Stimulated activated CD8-positive, alpha-beta memory T cell treated with anti-CD3 and anti-CD28 coated beads, Interleukin-2, amount 100 ng/mL, for 48 hours (primary cell): ENCODE measurements at regions not wholly inside any gene's neighbourhood (a gene's known extent, or its start where the extent isn't known, plus 50 kb on each side); places are given as distances from the start of the nearest gene placed in this dataset.

Source experiments
- DNase-seq, 2 donors: peaks; one replicate each; pipeline ENCODE4 v3.0.0-alpha.2; 2020; ENCODE audit warnings: low read depth in 2 of 2

DNA sequence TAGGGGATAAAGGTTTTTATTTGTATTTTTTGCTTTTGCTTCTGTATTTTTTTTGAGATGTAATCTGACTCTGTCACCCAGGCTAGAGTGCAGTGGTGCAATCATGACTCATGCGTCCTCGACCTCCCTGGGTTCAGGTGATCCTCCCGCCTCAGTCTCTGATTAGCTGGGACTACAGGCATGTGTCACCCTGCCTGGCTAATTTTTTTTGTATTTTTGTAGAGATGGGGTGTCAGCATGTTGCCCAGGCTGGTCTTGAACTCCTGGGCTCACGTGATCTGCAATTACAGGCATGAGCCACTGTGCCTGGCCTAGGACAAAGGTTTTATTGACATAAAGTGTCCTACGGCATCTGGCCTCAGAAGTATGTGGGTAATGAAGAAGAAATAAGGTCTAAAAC lies 297.1 kb upstream of the C9orf72 start:
- DNase-seq = no peak

GRCh38 chr9:27880156-27880555 lies 306.9 kb upstream of the C9orf72 start:
- no peak for DNase-seq

DNA sequence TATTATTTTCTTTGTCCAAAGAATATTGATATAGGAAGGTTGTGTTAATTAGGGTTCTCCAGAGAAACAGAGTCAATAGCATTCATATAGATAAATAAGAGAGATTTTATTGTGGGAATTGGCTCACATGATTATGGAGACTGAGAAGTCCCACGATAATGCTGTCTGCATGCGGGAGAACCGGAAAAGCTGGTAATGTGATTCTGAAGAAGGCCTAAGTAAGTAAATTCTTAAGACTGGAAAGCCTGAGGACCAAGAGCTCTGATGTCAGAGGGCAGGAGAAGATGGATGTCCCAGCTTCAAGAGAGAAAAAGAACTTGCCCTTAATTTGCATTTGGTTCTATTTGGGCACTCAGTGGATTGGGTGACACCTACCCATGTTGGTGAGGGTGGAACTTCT lies 307.4 kb upstream of the C9orf72 start:
- no peak for DNase-seq

DNA sequence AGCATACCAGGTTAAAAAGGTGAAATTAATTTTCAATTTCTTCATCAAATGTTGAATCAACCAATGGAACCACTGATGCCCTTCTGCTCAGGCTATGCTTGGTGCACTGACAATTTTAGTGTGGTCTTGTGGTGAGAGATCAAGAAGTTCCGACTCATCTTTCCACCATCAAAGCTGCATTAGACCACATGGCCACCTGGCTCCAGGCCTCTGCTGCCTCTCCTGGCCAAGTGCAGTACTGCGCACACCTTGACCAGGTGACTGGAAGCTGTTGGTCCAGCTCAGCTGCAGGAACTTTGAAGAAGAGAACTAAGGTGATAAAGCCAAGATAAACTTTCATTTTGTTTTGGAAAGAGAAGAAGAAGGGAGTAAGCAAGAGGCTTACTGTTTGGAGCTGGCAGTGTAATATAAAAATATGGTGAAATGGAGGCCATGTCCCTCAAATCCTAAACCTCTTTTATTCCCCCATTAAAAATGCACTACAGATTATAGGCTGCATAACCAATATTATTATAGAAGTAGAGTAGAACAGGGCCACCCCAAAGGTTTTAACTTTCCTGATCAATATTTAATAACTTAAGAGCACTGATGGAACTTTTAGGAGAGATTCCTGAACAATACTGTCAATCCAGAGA lies 315.5 kb upstream of the C9orf72 start:
- DNase-seq = peak; percentile 36 to 45

GRCh38 chr9:27924502-27924901 lies 351.2 kb upstream of the C9orf72 start:
- DNase-seq = no peak

- DNase-seq = no peak
Measured at GRCh38 chr9:27925815-27926214, 352.5 kb upstream of the C9orf72 start.

- DNase-seq = no peak
Measured at GRCh38 chr9:27929841-27930240, 356.6 kb upstream of the C9orf72 start.

- no peak for DNase-seq
Measured at GRCh38 chr9:27933210-27934025, 360.1 kb upstream of the C9orf72 start.

GRCh38 chr9:27934471-27934870 lies 361.2 kb upstream of the C9orf72 start:
- DNase-seq = no peak

DNA sequence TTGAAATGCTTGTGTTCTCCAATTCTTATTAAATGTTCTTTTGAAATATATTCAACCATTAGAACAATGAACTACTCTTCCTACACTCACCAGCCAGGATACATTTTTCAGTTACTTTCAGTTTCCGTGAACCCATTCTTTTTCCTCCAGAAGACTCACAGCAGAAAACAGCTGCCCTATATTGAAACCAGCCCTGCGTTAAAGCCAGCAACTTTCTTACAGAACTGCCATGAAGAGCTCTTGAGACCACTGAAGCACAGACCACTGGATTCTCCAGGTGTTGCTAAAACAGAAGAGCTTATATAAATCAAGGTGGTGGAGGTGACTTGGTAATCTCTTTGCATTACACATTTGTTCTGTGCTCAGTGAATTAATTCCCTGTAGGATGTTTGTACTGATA lies 365.9 kb upstream of the C9orf72 start:
- DNase-seq = no peak

DNA sequence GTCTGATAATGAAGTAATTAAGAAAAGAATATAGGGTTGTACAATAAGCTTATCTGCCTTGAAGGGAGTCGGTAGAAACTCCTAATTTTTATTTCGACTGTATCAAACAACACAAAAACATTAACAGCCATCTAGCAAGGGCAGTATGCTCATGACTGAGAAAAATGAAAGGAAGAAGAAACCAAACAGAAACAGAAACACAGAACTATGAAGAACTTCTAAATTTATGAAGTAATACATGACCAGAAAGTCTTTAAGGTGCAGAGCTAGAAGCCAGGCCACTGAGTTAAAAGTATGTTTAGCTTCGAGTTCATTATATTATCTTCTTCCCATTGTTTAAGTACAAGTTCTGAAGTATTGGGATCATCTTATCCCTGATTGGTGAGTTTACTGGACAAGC lies 367.3 kb upstream of the C9orf72 start:
- no peak for DNase-seq

DNA sequence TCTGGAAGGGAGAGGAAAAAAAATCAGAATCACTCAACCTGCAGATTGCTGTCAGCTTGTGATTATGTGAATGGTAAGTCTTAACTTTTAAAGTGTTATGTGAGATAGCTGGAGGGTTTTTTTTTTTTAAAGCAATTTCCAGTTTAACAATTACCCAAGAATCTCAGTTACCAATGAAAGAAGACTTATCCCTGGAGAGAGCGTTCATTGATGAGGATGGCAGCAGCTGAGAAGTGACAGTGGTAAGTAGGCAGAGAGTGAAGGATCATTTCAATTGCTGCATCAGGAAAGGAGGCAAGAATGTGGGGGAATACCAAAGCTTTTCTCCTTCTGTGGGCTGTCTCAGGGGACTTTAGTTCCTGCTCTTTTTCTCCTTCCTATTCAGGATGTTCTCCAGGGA lies 370.2 kb upstream of the C9orf72 start:
- DNase-seq = no peak

DNA sequence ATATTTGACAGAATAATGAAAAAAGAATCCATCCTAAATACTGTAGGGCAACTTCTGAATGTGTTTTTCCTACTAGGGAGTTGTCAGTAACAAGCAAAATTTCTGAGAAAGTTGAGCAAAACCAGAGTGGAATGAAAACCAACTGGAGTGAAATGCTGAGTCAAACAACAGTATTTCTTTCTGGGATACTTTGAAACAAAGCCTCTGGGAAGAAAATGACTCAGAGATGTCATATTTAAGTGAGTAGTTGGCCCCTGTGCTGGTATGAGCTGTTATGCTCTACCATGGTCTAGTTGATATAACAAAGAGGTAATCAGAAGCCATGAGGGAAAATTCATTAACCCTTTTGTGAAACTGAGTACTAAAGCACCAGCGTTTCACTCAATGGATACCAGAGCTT lies 372.1 kb upstream of the C9orf72 start:
- DNase-seq = no peak

GRCh38 chr9:27950382-27950781 lies 377.1 kb upstream of the C9orf72 start:
- no peak for DNase-seq

GRCh38 chr9:27954858-27955257 lies 381.6 kb upstream of the C9orf72 start:
- DNase-seq = no peak

DNA sequence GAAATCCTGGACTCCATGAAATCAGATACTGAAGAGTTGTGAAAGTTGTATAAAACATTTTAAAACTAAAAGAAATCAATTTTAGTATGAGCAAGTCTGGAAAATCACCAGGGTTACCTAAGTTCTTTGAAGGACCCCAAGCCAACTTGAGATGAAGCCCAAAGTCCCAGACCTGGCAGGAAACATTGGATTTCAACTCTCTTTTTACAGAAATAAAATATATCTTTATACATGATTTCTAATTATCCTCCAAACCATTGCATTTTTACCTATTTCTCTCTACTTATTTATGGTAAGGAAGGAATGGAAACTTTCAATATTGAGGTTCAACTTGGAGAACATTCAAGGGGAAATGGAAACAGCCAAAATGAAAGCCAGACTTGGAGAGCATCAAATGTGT lies 390.6 kb upstream of the C9orf72 start:
- DNase-seq = no peak

DNA sequence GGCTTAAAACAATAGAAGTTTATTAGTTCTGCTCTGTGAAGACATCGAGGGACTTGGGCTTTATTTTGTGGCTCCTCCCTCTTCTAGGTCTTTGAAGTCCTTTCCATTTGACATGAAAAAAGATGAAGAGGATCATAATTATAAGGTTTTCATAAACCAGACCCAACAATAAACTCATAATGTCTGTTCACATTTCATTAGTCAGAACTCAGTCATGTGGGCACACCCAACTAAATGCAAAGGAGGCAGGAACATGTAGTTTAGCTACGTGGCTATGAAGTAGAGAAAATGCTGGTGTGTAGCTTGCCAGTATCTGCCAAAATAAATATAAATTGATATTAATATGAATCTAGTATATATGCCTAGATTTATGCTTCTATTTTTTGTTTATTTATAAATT lies 393.9 kb upstream of the C9orf72 start:
- DNase-seq = no peak

DNA sequence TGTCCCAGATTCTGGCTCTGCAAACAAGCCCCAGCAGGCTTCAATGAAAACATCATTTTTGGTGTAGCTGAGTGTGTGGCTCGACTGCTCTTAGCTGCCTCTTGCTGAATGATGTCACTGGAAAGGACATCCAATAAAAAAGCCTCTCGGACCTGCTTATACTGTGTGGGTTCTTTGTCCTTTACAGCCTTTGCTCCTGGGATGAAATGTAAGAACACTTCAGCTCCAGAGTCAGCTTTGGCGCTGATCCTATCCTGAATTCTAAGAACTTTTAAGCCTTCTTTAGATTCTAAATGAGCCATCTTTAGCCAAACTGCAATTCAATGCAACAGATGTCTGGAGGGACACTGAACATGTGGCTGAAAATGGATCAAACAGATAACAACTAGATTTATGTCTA lies 404.6 kb upstream of the C9orf72 start:
- no peak for DNase-seq

DNA sequence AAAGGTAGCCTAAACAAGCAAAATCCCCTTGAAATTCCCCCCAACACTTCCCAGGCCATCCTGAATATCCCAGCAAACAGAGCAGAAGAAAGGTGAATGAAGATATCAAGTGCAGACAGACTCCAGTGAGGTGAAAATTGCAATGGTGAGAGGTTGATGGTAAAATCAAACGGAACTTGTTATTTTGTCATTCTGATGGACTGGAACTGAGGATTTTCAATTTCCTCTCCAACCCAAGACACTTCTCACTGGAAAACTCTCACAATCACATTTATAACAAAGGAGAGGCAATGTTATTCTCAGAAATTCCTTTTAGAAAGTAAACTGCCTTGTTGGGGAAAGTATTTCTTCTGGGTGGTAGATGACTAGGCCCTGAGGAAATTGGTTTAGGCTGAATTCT lies 412.4 kb upstream of the C9orf72 start:
- DNase-seq = no peak

- DNase-seq = no peak
Measured at GRCh38 chr9:27990524-27990923, 417.2 kb upstream of the C9orf72 start.

DNA sequence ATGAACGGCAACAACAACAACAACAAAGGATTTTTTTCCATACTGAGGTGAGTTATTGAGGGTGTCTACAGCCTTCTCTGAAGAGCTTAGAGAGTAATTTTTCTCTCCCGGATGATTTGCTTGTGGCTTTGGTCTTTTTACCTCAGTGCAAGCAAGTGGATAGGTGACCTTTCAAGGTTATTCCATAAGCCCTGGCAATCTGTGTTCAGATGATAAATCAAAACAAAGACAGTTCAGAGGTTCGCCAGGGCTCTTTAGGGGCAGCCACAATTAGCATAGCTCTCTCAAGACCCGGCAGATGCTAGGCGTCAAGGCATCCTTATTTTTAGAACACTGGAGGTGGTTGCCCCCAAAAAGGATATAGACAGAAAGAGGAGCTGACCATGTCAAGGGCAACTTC lies 417.9 kb upstream of the C9orf72 start:
- DNase-seq = no peak

DNA sequence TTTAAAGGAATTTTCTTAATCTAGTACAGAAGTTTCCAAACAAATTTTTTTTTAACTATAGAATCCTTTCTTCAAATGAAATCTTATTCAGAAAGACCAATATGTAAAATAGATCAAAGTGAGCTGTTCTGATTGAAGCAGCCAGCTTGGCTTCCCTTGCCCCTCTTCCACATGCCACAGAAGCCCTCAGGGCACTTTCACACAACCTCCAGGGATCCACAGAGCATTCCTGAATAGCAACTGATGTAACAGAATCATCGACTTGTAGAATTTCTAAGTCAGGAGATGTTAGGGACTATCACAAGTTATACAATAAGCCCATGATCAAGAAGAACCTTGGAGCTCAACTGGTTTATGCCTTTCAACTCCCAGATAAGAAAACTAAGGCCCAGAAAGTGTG lies 427.8 kb upstream of the C9orf72 start:
- DNase-seq = no peak

GRCh38 chr9:28004900-28005299 lies 431.6 kb upstream of the C9orf72 start:
- no peak for DNase-seq

- DNase-seq = no peak
Measured at GRCh38 chr9:28005779-28006178, 432.5 kb upstream of the C9orf72 start.
